ENCODE measurements at regions not wholly inside any gene's neighbourhood (a gene's known extent, or its start where the extent isn't known, plus 50 kb on each side); places are given as distances from the start of the nearest gene placed in this dataset.

- WGBS, 2 experiments (ENCODE audit: extremely low coverage in 2 of 2, insufficient read length in 1 of 2) = no CpG with 5 or more reads among the region's 2 CpGs
- H4K91ac ChIP-seq (ENCODE audit: insufficient read depth, low read depth, low read length) = no peak overlapping the region
- no peak overlapping the region for H2BK5ac ChIP-seq (ENCODE audit: low read depth, low read length, poor library complexity, severe bottlenecking)
- DNase-seq (no peak), ATAC-seq (ENCODE audit: low read depth) (no peak)
- no peak overlapping the region for H3K9ac ChIP-seq (ENCODE audit: low read depth, low read length)
- H3K18ac ChIP-seq (ENCODE audit: low read depth, low read length) = no peak overlapping the region
- POLR2A ChIA-PET (ENCODE audit: unreplicated experiment) = no interaction called here
- H3K4me2 ChIP-seq (ENCODE audit: low read depth, low read length) = no peak overlapping the region
- no peaks in the 10 kb centered on the region for H4K20me1 ChIP-seq (ENCODE audit: insufficient read depth, low read length)
- no peak overlapping the region for H2AFZ ChIP-seq (replicated peaks; ENCODE audit: low read length, poor library complexity)
- H2BK15ac ChIP-seq (ENCODE audit: low read depth, low read length) = no peak overlapping the region
- no peak overlapping the region for H2BK20ac ChIP-seq (ENCODE audit: low read depth, low read length)
- H3K4me1 ChIP-seq (ENCODE audit: control insufficient read depth, insufficient read depth, low read length) = no peaks in the 10 kb centered on the region
- no peak overlapping the region for H3K23ac ChIP-seq (ENCODE audit: low read depth, low read length)
- no peak overlapping the region for H3K4ac ChIP-seq (ENCODE audit: low read depth, low read length)
- H3K79me1 ChIP-seq (ENCODE audit: low read depth in 1 of 2, low read length in 2 of 2) = no peaks in the 10 kb centered on the region
- no peak overlapping the region for H4K8ac ChIP-seq (ENCODE audit: low read depth in 2 of 2, low read length in 2 of 2)
- H4K5ac ChIP-seq (ENCODE audit: low read depth, low read length) = no peak overlapping the region
- no peak overlapping the region for H3K4me3 ChIP-seq (ENCODE audit: insufficient read depth, low read depth, low read length)
- CTCF ChIA-PET = no interaction called here
- intact Hi-C loops (cut with micrococcal nuclease) = no loop called here
- no peaks in the 10 kb centered on the region for H3K27me3 ChIP-seq (ENCODE audit: control insufficient read depth, insufficient read depth, low read length)
- in situ Hi-C loops (cut with MboI; ENCODE audit: low sequenced_read_pairs) = no loop called here
- H3K27ac ChIP-seq (ENCODE audit: insufficient read depth, low read length) = no peak overlapping the region
- H3K9me3 ChIP-seq (ENCODE audit: control insufficient read depth, insufficient read depth, low read length) = no peaks in the 10 kb centered on the region
- H2AK9ac ChIP-seq (replicated peaks; ENCODE audit: low read depth, low read length, poor library complexity) = no peak overlapping the region
- no peak overlapping the region for H3K14ac ChIP-seq (replicated peaks; ENCODE audit: low read depth, low read length)
- no peaks in the 10 kb centered on the region for H3K36me3 ChIP-seq (ENCODE audit: control insufficient read depth, insufficient read depth, low read length)
- H3K9me1 ChIP-seq (ENCODE audit: insufficient read depth, low read length) = no peaks in the 10 kb centered on the region
- H2BK120ac ChIP-seq (ENCODE audit: low read depth, low read length) = no peak overlapping the region
- TF ChIP-seq MAFK (IDR thresholded peaks at IDR 0.05; ENCODE audit: low read depth, low read length) (no peak), CHD1 (IDR thresholded peaks at IDR 0.05; ENCODE audit: low read depth, low read length) (no peak), FOS (IDR thresholded peaks at IDR 0.05; ENCODE audit: low read depth, low read length) (no peak), BHLHE40 (IDR thresholded peaks at IDR 0.05; ENCODE audit: low read depth, low read length) (no peak), RCOR1 (IDR thresholded peaks at IDR 0.05; ENCODE audit: insufficient replicate concordance, low read length) (no peak), ELK1 (IDR thresholded peaks at IDR 0.05; ENCODE audit: borderline replicate concordance, low read depth, low read length) (no peak), POLR2A (IDR thresholded peaks at IDR 0.05; ENCODE audit: low read depth, low read length) (no peak)
- TF ChIP-seq, protein P1, sequence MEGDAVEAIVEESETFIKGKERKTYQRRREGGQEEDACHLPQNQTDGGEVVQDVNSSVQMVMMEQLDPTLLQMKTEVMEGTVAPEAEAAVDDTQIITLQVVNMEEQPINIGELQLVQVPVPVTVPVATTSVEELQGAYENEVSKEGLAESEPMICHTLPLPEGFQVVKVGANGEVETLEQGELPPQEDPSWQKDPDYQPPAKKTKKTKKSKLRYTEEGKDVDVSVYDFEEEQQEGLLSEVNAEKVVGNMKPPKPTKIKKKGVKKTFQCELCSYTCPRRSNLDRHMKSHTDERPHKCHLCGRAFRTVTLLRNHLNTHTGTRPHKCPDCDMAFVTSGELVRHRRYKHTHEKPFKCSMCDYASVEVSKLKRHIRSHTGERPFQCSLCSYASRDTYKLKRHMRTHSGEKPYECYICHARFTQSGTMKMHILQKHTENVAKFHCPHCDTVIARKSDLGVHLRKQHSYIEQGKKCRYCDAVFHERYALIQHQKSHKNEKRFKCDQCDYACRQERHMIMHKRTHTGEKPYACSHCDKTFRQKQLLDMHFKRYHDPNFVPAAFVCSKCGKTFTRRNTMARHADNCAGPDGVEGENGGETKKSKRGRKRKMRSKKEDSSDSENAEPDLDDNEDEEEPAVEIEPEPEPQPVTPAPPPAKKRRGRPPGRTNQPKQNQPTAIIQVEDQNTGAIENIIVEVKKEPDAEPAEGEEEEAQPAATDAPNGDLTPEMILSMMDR (conservative IDR thresholded peaks at IDR 0.05; ENCODE audit: low read depth, low read length) = no peak
- TF ChIP-seq, protein P2, sequence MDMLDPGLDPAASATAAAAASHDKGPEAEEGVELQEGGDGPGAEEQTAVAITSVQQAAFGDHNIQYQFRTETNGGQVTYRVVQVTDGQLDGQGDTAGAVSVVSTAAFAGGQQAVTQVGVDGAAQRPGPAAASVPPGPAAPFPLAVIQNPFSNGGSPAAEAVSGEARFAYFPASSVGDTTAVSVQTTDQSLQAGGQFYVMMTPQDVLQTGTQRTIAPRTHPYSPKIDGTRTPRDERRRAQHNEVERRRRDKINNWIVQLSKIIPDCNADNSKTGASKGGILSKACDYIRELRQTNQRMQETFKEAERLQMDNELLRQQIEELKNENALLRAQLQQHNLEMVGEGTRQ (IDR thresholded peaks at IDR 0.05; ENCODE audit: low read depth, low read length) = no peak
- H3K56ac ChIP-seq (ENCODE audit: extremely low read depth, insufficient read depth, low read length) = no peak overlapping the region
- H2AK5ac ChIP-seq (ENCODE audit: low read depth, low read length) = no peak overlapping the region
- BruUV-seq (replicated peaks) = no TSS peak
- dilution Hi-C loops (cut with HindIII; ENCODE audit: low sequenced_read_pairs, unreplicated experiment) = no loop called here
These were observed 91.9 kb upstream of the DHRS4 start for GRCh38 chr14:23861666-23862065.

Measured in IMR-90 (cell line).